ENCODE measurements at regions not wholly inside any gene's neighbourhood (a gene's known extent, or its start where the extent isn't known, plus 50 kb on each side); places are given as distances from the start of the nearest gene placed in this dataset.

DNA sequence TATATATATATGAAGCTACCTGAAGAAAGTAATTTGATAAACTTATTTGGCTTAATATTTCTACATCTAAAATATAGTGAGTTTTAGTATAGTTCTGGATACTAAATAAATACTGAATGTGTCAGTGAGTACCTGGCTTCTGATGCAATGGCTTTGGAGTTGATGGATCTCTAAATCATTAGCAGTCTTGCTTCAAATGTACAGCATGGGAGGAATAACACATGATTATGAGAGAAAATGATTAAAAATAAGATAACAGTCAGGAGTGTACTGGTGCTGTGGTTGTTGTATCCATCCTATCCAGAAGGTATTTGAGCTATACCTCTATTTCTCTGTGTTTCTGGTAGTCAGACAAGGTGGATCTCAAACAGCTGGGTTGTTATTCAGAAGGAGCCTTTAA is 641.3 kb downstream of the TRAM1L1 start:
- TF ChIP-seq CTCF (IDR thresholded peaks at IDR 0.05) (no peak), REST (IDR thresholded peaks at IDR 0.05; ENCODE audit: insufficient read depth in 1 of 2, low read depth in 2 of 2, low read length in 1 of 2) (no peak), SIN3A (IDR thresholded peaks at IDR 0.05; ENCODE audit: borderline replicate concordance, insufficient read depth, low read depth, low read length) (no peak), POLR2AphosphoS5 (IDR thresholded peaks at IDR 0.05; ENCODE audit: low read depth, low read length) (no peak), TCF7L2 (IDR thresholded peaks at IDR 0.05; ENCODE audit: low read depth, low read length) (no peak)
